Loucy (cell line): ENCODE measurements at regions not wholly inside any gene's neighbourhood (a gene's known extent, or its start where the extent isn't known, plus 50 kb on each side); places are given as distances from the start of the nearest gene placed in this dataset.

Source experiments
- CTCF ChIP-seq: fragments of 200-600 bp; sonication (generic); conservative IDR thresholded peaks from 2 replicates; pipeline ENCODE4 v1.5.1; 2014; ENCODE audit warnings: mild to moderate bottlenecking, antibody characterized with exemption, low read length
- EZH2phosphoT487 ChIP-seq: fragments of 200-600 bp; IDR thresholded peaks from 2 replicates; pipeline ENCODE4 v1.6.1; 2018; ENCODE audit warnings: antibody characterized with exemption, mild to moderate bottlenecking, moderate library complexity, borderline replicate concordance

- TF ChIP-seq CTCF: no peak
- no peak for TF ChIP-seq EZH2phosphoT487
Observed at GRCh38 chr1:81115422-81115821, 685.3 kb upstream of the ADGRL2 start.
